ENCODE measurements at regions not wholly inside any gene's neighbourhood (a gene's known extent, or its start where the extent isn't known, plus 50 kb on each side); places are given as distances from the start of the nearest gene placed in this dataset.

- TF ChIP-seq CTCF (IDR thresholded peaks at IDR 0.05) (no peak), POLR2A (IDR thresholded peaks at IDR 0.05) (no peak)
Observed at GRCh38 chr1:244328476-244328875, 123.2 kb downstream of the ADSS2 start.

All from vagina (tissue), 2 donors.